Pulmonary artery endothelial cell (primary cell): ENCODE measurements at regions not wholly inside any gene's neighbourhood (a gene's known extent, or its start where the extent isn't known, plus 50 kb on each side); places are given as distances from the start of the nearest gene placed in this dataset.

Experiments used
- DNase-seq: peaks from one replicate; pipeline ENCODE4 v3.0.0-alpha.2; 2011; ENCODE audit warnings: low read depth, low spot score

- DNase-seq = no peak
Observed at GRCh38 chr5:73997960-73998359, 372.0 kb downstream of the ARHGEF28 start.

GRCh38 chr5:73996151-73996755, 370.3 kb downstream of the ARHGEF28 start:
- no peak for DNase-seq

GRCh38 chr5:73994963-73995362, 369.0 kb downstream of the ARHGEF28 start:
- DNase-seq = no peak
